Activated CD8-positive, alpha-beta memory T cell treated with anti-CD3 and anti-CD28 coated beads, Interleukin-2, amount 50 U/mL, for 24 hours (primary cell): ENCODE measurements at regions not wholly inside any gene's neighbourhood (a gene's known extent, or its start where the extent isn't known, plus 50 kb on each side); places are given as distances from the start of the nearest gene placed in this dataset.

Experiments
- DNase-seq: peaks from one replicate; pipeline ENCODE4 v3.0.0-alpha.2; 2020; ENCODE audit errors: extremely low read depth

GRCh38 chr2:64283641-64284361, 139.6 kb upstream of the PELI1 start:
- no peak for DNase-seq

- no peak for DNase-seq
Observed at GRCh38 chr2:64284751-64285150, 140.5 kb upstream of the PELI1 start.

- DNase-seq = no peak
Observed at GRCh38 chr2:64287202-64287740, 143.1 kb upstream of the PELI1 start.

GRCh38 chr2:64288321-64289193, 144.3 kb upstream of the PELI1 start:
- DNase-seq = no peak

GRCh38 chr2:64289251-64289650, 145.0 kb upstream of the PELI1 start:
- no peak for DNase-seq

- no peak for DNase-seq
Observed at GRCh38 chr2:64289737-64290136, 145.5 kb upstream of the PELI1 start.

- no peak for DNase-seq
Observed at GRCh38 chr2:64291181-64291580, 147.0 kb upstream of the PELI1 start.

- DNase-seq = no peak
Observed at GRCh38 chr2:64295326-64296139, 151.3 kb upstream of the PELI1 start.

GRCh38 chr2:64296140-64296480, 151.9 kb upstream of the PELI1 start:
- no peak for DNase-seq

GRCh38 chr2:64296695-64297346, 152.6 kb upstream of the PELI1 start:
- no peak for DNase-seq

GRCh38 chr2:64298161-64298560, 153.9 kb upstream of the PELI1 start:
- no peak for DNase-seq

- no peak for DNase-seq
Observed at GRCh38 chr2:64300066-64300465, 153.9 kb upstream of the LGALSL start.

- no peak for DNase-seq
Observed at GRCh38 chr2:64303250-64303649, 150.7 kb upstream of the LGALSL start.

GRCh38 chr2:64307421-64307820, 146.5 kb upstream of the LGALSL start:
- no peak for DNase-seq

- no peak for DNase-seq
Observed at GRCh38 chr2:64311191-64311910, 142.6 kb upstream of the LGALSL start.

GRCh38 chr2:64311948-64312621, 141.9 kb upstream of the LGALSL start:
- no peak for DNase-seq

GRCh38 chr2:64312622-64313397, 141.2 kb upstream of the LGALSL start:
- no peak for DNase-seq

GRCh38 chr2:64313398-64313723, 140.6 kb upstream of the LGALSL start:
- no peak for DNase-seq

GRCh38 chr2:64315291-64315960, 138.5 kb upstream of the LGALSL start:
- no peak for DNase-seq
